ENCODE measurements at regions not wholly inside any gene's neighbourhood (a gene's known extent, or its start where the extent isn't known, plus 50 kb on each side); places are given as distances from the start of the nearest gene placed in this dataset.

DNA sequence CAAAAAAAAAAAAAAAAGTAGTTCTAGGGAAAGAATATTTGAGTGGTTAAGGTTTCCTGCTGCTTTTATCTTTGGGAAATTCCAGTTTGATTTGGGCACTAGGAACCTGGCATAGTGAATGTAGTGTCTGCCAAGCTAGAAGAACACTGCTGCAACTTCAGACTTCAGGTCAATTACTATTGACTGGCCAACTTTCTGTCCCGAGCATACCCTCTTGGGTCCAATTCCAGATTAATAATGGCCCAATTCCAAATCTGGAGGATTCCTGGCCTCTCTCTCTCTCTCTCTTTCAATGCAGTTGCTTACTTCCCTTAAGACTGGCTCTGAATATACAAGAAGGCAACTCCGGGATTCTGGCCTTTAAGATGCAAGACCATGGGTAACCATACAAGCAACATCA lies 74.9 kb downstream of the ANKEF1 start:
- DNase-seq: no peak
- Mint-ChIP-seq H3K27me3 (ENCODE audit: unreplicated experiment) (no peaks in the 10 kb centered on the region), H3K27ac (ENCODE audit: unreplicated experiment) (no peak overlapping the region), H3K4me3 (ENCODE audit: low read depth, unreplicated experiment) (no peak overlapping the region), H3K4me1 (ENCODE audit: low read depth, unreplicated experiment) (peaks cover 7% of the 10 kb centered on the region), H3K36me3 (ENCODE audit: insufficient read depth, unreplicated experiment) (no peaks in the 10 kb centered on the region), H3K9me3 (ENCODE audit: low read depth, unreplicated experiment) (no peaks in the 10 kb centered on the region)
- no TSS peak for BruUV-seq (replicated peaks)
- intact Hi-C loops (cut with micrococcal nuclease; ENCODE audit: unreplicated experiment): no loop called here
- CTCF ChIA-PET: no interaction called here
- TF ChIP-seq, protein P1, sequence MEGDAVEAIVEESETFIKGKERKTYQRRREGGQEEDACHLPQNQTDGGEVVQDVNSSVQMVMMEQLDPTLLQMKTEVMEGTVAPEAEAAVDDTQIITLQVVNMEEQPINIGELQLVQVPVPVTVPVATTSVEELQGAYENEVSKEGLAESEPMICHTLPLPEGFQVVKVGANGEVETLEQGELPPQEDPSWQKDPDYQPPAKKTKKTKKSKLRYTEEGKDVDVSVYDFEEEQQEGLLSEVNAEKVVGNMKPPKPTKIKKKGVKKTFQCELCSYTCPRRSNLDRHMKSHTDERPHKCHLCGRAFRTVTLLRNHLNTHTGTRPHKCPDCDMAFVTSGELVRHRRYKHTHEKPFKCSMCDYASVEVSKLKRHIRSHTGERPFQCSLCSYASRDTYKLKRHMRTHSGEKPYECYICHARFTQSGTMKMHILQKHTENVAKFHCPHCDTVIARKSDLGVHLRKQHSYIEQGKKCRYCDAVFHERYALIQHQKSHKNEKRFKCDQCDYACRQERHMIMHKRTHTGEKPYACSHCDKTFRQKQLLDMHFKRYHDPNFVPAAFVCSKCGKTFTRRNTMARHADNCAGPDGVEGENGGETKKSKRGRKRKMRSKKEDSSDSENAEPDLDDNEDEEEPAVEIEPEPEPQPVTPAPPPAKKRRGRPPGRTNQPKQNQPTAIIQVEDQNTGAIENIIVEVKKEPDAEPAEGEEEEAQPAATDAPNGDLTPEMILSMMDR (IDR thresholded peaks at IDR 0.05; ENCODE audit: unreplicated experiment): no peak

- Mint-ChIP-seq H3K4me3 (ENCODE audit: low read depth, unreplicated experiment) (no peak overlapping the region), H3K4me1 (ENCODE audit: low read depth, unreplicated experiment) (peaks cover 7% of the 10 kb centered on the region), H3K9me3 (ENCODE audit: low read depth, unreplicated experiment) (no peaks in the 10 kb centered on the region), H3K27ac (ENCODE audit: unreplicated experiment) (no peak overlapping the region), H3K27me3 (ENCODE audit: unreplicated experiment) (no peaks in the 10 kb centered on the region), H3K36me3 (ENCODE audit: insufficient read depth, unreplicated experiment) (no peaks in the 10 kb centered on the region)
- BruUV-seq (replicated peaks): no TSS peak
- CTCF ChIA-PET: no interaction called here
- intact Hi-C loops (cut with micrococcal nuclease; ENCODE audit: unreplicated experiment): no loop called here
- TF ChIP-seq, protein P1 (IDR thresholded peaks at IDR 0.05; ENCODE audit: unreplicated experiment): no peak
- DNase-seq: no peak
Measured at GRCh38 chr20:10110151-10110550, 75.4 kb downstream of the ANKEF1 start.

- Mint-ChIP-seq H3K4me1 (ENCODE audit: low read depth, unreplicated experiment) (peaks cover 7% of the 10 kb centered on the region), H3K36me3 (ENCODE audit: insufficient read depth, unreplicated experiment) (no peaks in the 10 kb centered on the region), H3K9me3 (ENCODE audit: low read depth, unreplicated experiment) (no peaks in the 10 kb centered on the region), H3K27me3 (ENCODE audit: unreplicated experiment) (no peaks in the 10 kb centered on the region), H3K4me3 (ENCODE audit: low read depth, unreplicated experiment) (no peak overlapping the region), H3K27ac (ENCODE audit: unreplicated experiment) (no peak overlapping the region)
- intact Hi-C loops (cut with micrococcal nuclease; ENCODE audit: unreplicated experiment): no loop called here
- no TSS peak for BruUV-seq (replicated peaks)
- CTCF ChIA-PET: no interaction called here
- no peak for DNase-seq
- TF ChIP-seq, protein P1 (IDR thresholded peaks at IDR 0.05; ENCODE audit: unreplicated experiment): no peak
Measured at GRCh38 chr20:10111139-10111958, 76.6 kb downstream of the ANKEF1 start.

- Mint-ChIP-seq H3K4me1 (ENCODE audit: low read depth, unreplicated experiment) (peaks cover 7% of the 10 kb centered on the region), H3K9me3 (ENCODE audit: low read depth, unreplicated experiment) (no peaks in the 10 kb centered on the region), H3K27ac (ENCODE audit: unreplicated experiment) (no peak overlapping the region), H3K36me3 (ENCODE audit: insufficient read depth, unreplicated experiment) (no peaks in the 10 kb centered on the region), H3K27me3 (ENCODE audit: unreplicated experiment) (no peaks in the 10 kb centered on the region), H3K4me3 (ENCODE audit: low read depth, unreplicated experiment) (no peak overlapping the region)
- intact Hi-C loops (cut with micrococcal nuclease; ENCODE audit: unreplicated experiment): no loop called here
- CTCF ChIA-PET: no interaction called here
- TF ChIP-seq, protein P1 (IDR thresholded peaks at IDR 0.05; ENCODE audit: unreplicated experiment): no peak
- no TSS peak for BruUV-seq (replicated peaks)
- no peak for DNase-seq
Measured at GRCh38 chr20:10111959-10112250, 77.1 kb downstream of the ANKEF1 start.

All from Calu3 (cell line).